Right atrium auricular region (tissue), 2 donors: ENCODE measurements at regions not wholly inside any gene's neighbourhood (a gene's known extent, or its start where the extent isn't known, plus 50 kb on each side); places are given as distances from the start of the nearest gene placed in this dataset.

ENCODE experiments used
- DNase-seq: peaks from one replicate; pipeline ENCODE4 v3.0.0-alpha.2; 2019; ENCODE audit warnings: low spot score
- H3K27ac ChIP-seq, 2 donors: fragments of 200-600 bp; sonication (generic); 1 replicate in 1 of 2; 2 replicates in 1 of 2; pipeline ENCODE4 v1.5.1; 2016 to 2019
- H3K27me3 ChIP-seq, 2 donors: fragments of 200-600 bp; sonication (generic); one replicate each; pipeline versions ENCODE4 v1.5.1 to v1.6.0; 2017 to 2019
- H3K36me3 ChIP-seq: fragments of 200-600 bp; sonication (generic); one replicate; pipeline ENCODE4 v1.5.1; 2016
- H3K4me1 ChIP-seq, 2 donors: fragments of 200-600 bp; sonication (generic); one replicate each; pipeline versions ENCODE4 v1.5.1 to v1.6.0; 2017 to 2019
- H3K4me3 ChIP-seq, 2 donors: fragments of 200-600 bp; sonication (generic); 1 replicate in 1 of 2; 2 replicates in 1 of 2; pipeline ENCODE4 v1.5.1; 2017 to 2019; ENCODE audit warnings: mild to moderate bottlenecking in 1 of 2, moderate library complexity in 1 of 2
- H3K9me3 ChIP-seq, 2 donors: fragments of 200-600 bp; sonication (generic); one replicate each; pipeline ENCODE4 v1.5.1; 2019
- CTCF ChIP-seq, 2 donors: fragments of 200-600 bp; sonication (generic); IDR thresholded peaks; one replicate each; pipeline ENCODE4 v1.5.1; 2019; ENCODE audit warnings: antibody characterized with exemption in 2 of 2

- no peaks in the 10 kb centered on the region for H3K9me3 ChIP-seq
- no peaks in the 10 kb centered on the region for H3K36me3 ChIP-seq
- no peaks in the 10 kb centered on the region for H3K4me1 ChIP-seq
- DNase-seq: no peak
- H3K27me3 ChIP-seq: no peaks in the 10 kb centered on the region
- no peak overlapping the region for H3K4me3 ChIP-seq
- H3K27ac ChIP-seq: no peak overlapping the region
- no peak for TF ChIP-seq CTCF (IDR thresholded peaks at IDR 0.05)
Measured at GRCh38 chr17:36868777-36869176, 68.5 kb upstream of the LHX1 start.

- Histone ChIP-seq H3K27me3 (no peaks in the 10 kb centered on the region), H3K27ac (no peak overlapping the region), H3K4me3 (no peak overlapping the region), H3K36me3 (no peaks in the 10 kb centered on the region), H3K4me1 (no peaks in the 10 kb centered on the region), H3K9me3 (no peaks in the 10 kb centered on the region)
- no peak for TF ChIP-seq CTCF (IDR thresholded peaks at IDR 0.05)
- DNase-seq: no peak
Measured at GRCh38 chr17:36869441-36869840, 67.8 kb upstream of the LHX1 start.

- Histone ChIP-seq H3K4me1 (no peaks in the 10 kb centered on the region), H3K9me3 (no peaks in the 10 kb centered on the region), H3K27ac (no peak overlapping the region), H3K4me3 (no peak overlapping the region), H3K27me3 (no peaks in the 10 kb centered on the region), H3K36me3 (no peaks in the 10 kb centered on the region)
- TF ChIP-seq CTCF (IDR thresholded peaks at IDR 0.05): no peak
- DNase-seq: no peak
Measured at GRCh38 chr17:36869856-36870719, 67.2 kb upstream of the LHX1 start.

- Histone ChIP-seq H3K27ac (no peak overlapping the region), H3K4me3 (no peak overlapping the region), H3K36me3 (no peaks in the 10 kb centered on the region), H3K4me1 (no peaks in the 10 kb centered on the region), H3K9me3 (no peaks in the 10 kb centered on the region), H3K27me3 (no peaks in the 10 kb centered on the region)
- DNase-seq: no peak
- no peak for TF ChIP-seq CTCF (IDR thresholded peaks at IDR 0.05)
Measured at GRCh38 chr17:36870720-36870999, 66.6 kb upstream of the LHX1 start.

- no peak for DNase-seq
- no peak for TF ChIP-seq CTCF (IDR thresholded peaks at IDR 0.05)
- Histone ChIP-seq H3K9me3 (peaks cover 0 to under 1% of the 10 kb centered on the region in 2 donors), H3K4me1 (no peaks in the 10 kb centered on the region), H3K27ac (no peak overlapping the region), H3K4me3 (no peak overlapping the region), H3K36me3 (no peaks in the 10 kb centered on the region), H3K27me3 (no peaks in the 10 kb centered on the region)
Measured at GRCh38 chr17:36875698-36876293, 61.5 kb upstream of the LHX1 start.
